Inferior parietal cortex (tissue), 1 donor: ENCODE measurements at regions not wholly inside any gene's neighbourhood (a gene's known extent, or its start where the extent isn't known, plus 50 kb on each side); places are given as distances from the start of the nearest gene placed in this dataset.

Experiments used
- DNase-seq: peaks from one replicate; pipeline ENCODE4 v3.0.0-alpha.2; 2016; ENCODE audit errors: extremely low spot score

DNA sequence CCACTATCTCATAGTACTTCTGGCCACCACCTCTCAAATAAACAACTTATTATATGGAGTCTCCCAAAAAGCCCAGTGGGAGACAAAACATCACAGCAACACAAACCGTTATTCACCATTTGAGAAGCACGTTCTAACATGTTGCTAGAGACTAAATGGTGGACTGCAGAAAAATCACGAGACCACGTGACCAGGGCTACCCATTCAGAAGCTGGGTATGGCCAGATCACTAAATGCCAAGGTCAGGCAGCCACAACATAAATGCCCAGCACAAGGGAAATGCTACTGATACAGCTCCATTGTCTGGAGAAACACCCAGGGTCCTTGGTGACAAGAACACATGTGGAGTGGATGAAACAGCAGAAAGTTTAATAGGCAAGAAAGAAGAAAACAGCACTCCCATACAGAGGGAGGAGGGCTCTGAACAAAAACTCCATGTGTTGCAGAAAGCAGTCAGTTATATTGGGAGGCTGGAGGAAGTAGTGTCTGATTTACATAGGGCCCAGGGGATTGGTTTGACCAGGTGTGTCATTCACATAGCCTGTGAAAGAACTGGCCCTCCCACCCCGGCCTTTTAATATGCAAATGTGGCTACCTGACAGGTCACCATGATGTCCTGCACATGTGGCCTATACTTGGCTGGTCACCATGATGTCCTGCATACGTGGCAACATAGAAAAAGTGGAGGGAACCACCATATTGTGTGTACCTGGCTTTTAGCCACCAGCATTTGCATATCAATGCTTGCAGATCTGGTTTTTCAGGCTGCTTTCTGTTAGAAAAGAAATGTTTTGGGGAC is 97.2 kb downstream of the TRIM36 start:
- DNase-seq = no peak

DNA sequence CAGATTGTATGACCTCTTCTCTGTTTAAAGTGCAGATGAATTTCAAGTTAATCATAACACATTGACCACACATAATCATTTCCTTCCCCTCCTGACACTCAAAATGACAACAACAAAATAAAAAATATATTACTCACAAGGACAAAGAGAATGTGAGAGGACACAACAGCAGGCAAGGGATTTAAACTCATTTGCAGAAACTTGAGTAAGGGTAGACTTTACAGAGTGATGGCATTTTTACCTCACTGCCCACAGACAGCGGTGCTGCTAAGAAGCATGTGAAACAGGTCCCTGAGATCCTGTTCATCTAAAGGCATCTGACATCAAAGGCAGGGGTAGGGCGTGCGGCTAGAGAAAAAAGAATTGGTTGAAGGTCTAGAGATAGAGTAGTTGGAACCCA is 99.0 kb downstream of the TRIM36 start:
- DNase-seq = no peak

DNA sequence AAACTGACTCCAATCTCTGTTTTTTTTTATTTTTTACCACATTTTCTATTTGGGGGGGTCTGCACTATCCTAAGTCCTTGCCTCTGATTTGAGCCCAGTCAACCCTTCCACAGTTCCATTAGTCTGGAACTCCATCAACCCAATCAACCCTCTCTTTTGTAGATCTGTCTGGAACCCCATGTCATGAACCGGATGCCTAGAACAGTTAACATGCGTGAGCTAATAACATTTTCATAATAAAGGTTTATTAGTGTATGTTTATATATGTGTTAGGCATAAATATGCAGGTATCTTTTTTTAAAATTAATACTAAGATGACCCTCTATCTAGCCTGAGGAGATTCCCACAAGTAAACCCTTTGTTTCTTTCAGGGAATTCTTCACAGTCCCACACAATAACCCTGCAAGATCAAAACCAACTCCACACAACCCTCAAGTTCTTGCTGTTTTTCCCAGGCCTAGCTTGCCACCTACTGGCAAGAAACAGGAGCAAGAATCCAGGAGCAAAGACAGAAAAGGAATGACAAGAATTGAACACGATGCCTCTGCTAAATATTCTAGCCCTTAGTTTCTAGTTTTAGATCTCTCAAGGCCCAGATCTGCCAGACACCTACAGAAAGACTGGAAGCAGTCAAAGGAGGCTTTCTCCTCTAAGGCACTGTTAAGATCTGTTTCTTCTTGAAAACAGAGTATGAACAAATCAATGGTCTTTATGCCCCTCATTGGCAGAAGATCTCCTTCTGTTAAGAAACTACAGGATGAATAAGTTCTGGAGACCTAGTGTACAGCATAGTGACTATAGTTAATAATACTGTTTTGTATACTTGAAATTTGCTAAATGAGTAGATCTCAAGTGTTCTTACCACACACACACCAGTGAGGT is 100.4 kb downstream of the TRIM36 start:
- DNase-seq = peak; percentile 77

DNA sequence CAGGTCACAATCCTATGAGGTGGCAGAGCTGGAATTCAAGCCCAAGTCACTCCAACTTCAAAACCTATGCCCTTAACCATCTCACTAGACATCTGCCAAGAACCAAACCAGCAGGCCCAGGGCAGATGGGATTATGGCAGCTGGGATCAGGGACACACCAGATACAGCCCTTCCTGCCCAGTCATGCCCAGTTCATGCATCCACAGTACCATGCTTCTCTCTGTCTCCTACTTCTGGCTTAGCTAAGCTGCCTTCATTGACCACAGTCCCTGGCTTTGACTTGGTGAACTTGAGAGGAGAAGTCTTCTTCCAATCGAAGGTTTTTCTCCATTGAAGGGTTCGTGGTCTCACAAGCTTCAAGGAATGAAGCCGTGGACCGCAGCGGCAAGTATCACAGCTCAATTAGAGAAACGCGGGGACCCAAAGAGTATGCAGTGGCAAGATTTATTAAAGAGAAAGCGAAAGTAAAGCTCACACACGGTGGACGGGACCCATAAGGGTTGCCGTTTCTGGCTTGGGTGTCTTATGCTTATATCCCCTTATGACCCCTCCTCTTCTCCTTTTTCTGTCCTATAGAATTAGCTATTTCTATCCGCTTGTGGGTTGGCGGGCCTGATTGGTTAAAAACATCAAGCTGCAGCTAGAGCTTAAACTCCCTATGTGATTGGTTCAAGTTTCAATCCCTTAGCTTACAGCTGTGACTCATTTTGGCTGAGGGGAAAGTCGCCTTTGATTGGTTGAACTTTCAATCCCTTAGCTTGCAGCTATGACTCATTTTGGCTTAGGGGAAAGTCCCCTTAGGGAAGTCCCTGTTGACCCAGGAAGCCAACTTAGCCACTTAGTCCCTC is 101.2 kb downstream of the TRIM36 start:
- DNase-seq = no peak

DNA sequence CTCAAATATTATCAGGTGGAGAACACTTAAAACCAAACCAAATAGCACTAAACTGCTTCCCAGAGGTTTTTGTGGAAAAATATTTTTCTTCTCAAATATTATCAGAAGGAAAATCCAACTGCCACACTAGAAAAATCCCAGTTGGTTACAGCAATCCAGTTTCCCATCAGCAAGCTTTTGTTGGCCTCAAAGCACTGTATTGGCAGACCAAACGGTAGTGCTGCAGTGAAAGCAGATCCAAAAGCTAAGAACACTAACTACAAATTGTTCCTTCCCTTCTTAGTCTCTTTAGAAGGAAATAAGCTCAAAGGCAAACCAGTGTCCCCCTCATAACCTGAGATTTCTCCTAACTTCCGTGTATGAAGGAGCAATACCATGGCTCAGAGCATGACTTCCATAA is 105.3 kb downstream of the TRIM36 start:
- peak; percentile 8 for DNase-seq

DNA sequence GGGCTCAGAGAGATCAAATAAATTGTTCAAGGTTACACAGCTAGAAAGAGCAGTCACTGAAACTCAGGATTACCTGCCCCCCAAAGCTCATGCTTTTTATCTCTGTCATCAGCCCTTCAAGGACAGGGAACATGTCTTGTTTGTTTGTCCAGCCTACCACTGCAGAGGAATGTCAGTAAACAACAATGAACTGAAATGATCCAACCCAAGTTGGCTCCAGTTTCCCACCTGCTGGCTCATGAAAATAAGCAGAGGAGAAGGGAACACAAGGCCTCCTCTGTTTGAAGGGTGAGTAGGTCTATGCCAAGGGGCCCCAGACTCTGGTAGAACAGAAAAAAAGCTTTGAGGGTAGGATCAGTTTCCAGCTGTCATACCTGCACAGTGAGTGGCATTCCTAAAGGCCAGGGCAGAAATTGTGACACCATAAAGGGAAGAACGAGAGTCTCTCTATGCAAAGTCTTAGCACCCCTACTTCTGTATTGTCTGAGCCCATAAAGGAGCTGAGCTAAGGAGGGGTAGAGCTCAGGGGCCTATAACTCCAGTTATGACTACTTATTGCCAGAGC is 115.2 kb downstream of the TRIM36 start:
- no peak for DNase-seq

DNA sequence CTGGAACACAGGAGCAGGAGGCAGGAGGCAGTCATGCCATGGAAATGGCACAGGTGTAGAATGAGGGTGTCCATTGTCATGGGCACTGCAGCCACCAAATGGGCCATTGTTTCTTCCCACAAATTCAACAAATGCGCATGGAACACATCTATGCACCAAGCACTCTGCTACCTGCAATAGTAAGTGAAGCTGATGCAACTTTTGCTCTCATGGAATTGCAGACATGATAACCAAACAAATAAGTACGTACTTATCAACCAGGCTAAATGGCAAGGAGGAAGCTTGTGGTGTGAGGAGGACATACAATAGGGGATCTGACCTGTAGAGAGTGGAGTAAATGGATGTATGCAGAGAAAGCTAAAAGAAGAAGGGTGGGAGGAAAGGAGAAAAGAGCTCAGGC is 116.8 kb downstream of the TRIM36 start:
- no peak for DNase-seq

DNA sequence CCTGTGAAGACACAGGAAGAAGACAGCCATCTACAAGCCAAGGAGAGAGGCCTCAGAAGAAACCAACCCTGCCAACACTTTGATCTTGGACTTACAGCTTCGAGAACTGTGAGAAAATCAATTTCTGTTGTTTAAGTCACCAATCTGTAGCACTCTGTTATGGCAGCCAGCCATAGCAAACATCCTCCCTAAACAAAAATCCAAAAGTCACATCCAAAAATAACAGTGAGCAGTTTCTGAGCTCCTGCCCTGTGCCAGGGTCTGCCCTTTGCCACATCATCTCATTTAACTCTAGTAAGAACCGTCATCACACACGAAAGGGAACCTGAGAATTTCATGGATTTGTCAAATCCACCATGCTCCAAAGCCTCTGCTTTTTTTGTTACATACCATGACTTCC is 118.8 kb downstream of the TRIM36 start:
- DNase-seq = no peak

DNA sequence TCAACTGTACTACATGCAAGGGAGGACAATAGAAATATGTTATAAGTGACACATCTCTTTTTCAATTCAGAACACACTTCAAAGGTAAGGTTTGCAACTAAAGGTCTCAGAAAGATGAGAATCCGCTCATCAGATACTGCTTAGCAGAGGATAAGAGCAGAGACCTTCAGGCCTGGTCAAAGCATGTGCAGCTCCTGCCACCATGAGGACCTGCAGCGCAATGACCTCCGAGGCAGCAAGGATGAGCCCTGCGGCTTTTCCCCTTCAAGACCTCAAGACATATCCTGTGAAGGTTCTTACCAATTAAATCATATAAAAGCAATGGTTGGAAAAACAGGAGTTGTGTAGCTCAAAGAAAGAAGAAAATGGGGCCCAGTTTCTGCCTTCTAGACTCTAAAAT is 135.8 kb downstream of the TRIM36 start:
- no peak for DNase-seq

DNA sequence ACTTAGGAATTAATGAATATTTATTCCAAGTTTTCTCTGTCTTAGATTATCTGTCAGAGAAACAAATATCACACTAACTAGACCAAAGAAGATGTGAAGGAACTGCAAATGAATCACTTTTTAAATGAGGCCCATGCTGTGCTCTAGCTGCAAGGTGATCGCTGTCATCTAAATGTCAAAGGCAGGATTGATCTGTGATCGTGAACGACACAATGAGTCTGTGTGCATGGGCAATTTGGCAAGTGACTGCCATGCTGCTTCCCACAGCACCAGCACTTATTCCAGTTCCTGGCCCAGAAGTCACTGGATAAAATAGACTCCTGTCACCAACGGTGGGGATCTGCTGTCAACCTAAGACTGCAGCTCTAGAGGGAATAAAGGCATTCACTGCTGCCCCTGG is 141.2 kb downstream of the TRIM36 start:
- no peak for DNase-seq

DNA sequence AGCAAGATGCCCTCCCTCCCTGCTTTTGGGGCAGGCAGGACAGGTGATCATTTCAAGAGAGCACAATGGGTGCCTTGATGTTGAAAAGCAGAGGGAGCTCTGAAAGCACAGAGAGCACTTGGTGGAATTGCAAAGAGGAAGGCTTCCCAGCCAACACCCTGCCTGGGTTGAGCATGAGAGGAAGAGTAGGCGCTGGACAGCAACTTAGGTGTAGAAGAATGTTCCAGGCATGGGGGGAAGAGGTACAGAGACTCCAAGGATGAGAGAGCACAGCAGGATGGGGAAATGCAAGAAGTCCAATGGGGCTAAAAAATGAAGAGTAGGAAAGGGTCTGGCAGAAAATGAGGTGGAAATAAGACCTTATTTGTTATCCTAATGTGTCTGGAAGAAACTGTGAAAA is 144.8 kb downstream of the TRIM36 start:
- DNase-seq = no peak

DNA sequence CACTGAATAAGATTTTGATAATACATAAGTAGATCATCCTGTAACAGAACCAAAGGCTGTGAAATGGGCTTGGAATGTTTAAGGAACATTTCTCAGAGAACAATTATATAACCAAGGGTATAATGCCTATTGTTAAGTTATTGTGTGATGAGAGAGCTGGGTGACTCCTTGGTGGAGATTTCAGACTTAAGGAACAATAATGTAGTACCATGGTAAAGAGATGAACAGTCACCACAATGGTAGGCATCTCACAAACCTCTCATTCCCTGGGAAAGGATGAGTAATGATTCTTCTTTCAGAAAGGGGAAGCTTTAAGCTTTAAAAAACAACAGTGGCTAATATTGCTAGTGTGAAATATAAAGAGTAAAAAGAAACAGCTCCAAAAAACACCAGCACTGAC is 147.4 kb downstream of the TRIM36 start:
- no peak for DNase-seq

DNA sequence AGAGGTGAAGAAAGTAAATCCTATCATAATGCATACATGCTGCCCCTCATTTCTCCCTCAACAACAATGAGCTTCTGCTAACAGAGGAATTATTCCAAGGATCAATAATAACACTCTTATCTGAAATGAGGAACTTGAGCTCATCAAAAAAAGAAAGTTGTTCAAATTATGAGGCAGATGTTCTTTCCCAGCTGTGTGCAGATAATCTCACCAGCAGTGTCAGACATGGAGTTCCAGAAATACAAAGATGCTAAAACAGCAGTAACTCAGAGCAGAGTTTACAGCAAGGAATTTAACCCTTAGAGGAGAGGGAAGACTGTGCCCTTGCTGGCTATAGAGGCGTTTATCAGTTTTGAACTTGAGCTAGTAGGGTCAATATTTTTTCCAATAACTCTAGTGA is 153.1 kb downstream of the TRIM36 start:
- DNase-seq = no peak

DNA sequence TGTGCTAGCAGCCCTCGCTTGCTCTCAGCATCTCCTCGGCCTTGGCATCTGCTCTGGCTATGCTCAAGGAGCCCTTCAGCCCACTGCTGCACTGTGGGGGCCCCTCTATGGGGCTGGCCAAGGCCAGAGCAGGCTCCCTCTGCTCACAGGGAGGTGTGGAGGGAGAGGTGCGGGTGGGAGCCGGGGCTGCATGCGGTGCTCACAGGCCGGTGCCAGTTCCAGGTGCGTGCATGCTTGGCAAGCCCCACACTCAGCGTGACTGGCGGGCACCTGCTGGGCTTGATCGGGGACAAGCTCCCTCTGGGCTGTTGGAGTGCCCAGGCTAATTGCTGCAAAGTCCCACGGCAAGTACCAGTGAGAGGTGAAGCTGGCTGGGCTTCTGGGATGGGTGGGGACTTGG is 170.5 kb downstream of the TRIM36 start:
- DNase-seq = no peak

DNA sequence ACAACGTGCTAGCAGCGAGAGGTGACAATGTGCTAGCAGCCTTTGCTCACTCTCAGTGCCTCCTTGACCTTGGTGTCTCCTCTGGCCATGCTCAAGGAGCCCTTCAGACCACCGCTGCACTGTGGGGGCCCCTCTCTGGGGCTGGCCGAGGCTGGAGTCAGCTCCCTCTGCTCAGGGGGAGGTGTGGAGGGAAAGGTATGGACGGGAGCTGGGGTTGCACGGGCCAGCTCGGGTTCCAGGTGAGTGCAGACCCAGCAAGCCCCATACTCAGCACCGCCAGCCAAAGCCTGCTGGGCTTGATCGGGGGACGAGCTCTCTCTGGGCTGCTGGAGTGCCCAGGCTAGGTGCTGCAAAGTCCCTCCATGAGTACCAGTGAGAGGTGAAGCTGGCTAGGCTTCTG is 180.2 kb downstream of the TRIM36 start:
- DNase-seq = no peak

DNA sequence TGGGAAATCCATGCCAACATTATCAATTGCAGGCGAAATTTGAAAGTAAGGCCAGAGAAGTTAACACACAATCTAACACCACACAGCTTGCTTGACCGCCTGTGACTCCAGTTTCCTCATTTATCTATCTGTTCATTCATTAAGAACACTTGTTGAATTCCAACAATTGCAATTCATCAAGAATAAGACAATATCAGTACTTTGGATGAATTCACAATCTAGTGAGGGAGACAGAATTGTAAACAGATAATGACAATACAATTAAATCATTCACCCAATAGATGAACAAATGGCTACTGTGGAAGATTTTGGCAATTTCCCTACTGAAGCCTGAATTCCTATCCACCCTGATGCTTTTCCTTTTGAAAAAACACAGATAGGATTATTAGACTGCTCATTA is 181.6 kb downstream of the TRIM36 start:
- DNase-seq = peak; percentile 25

DNA sequence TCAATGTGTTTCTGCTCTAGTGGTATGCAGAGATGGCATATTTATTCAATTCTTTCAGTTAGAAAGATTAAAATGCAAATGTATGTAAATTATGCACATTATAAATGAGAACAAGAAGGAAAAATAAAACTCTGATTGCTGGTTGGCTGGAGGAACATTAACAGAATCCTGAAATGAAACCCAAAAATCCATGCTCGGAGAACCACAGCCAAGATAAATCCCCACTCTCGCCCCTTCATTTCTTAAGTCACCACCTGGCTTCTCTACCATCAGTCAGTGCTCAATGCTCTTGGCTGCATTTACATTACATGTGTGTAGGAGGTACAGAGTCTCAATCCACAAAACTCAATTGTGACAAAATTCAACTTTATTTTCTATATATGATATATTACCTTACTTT is 184.9 kb downstream of the TRIM36 start:
- DNase-seq = no peak

DNA sequence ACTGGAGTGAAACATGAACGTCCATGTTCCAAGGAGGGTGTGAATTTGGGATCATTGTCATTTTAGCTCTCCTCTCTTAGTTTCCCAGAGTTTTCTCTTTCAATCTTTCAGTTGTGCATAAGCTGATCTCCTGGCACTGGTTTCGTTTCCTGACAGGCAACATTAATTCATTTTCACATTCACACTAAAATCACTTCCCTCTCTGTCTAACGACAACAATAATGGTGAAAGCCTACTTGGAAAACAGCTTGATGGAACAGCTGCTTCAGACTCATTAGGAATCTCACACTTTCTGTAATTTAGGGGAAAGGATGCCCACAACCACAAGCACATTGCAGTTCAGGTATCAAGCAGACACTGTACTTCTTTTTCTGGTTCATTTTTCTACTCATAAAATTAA is 188.6 kb downstream of the TRIM36 start:
- no peak for DNase-seq

DNA sequence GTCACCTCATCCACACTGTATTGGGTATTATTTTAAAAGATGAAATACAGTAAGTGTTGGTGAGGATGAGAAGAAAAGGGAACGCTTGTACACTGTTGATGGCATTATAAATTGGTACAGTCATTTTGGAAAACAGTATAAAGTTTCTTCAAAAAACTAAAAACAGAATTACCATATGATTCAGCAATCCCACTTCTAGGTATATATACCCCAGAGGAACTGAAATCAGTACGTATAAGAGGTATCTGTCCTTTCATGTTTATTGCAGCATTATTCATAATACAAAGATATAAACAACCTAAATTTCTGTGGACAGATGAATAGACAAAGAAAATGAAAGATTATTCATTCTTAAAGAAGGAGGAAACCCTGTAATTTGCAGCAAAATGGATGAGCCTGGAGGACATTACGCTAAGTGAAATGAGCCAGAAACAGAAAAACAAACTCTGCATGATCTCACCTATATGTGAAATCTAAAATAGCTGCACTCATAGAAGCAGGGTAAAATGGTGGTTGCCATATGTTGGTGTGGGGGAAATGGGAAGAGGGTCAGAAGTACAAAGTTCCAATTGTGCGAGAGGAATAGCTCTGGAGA is 191.6 kb downstream of the TRIM36 start:
- no peak for DNase-seq

DNA sequence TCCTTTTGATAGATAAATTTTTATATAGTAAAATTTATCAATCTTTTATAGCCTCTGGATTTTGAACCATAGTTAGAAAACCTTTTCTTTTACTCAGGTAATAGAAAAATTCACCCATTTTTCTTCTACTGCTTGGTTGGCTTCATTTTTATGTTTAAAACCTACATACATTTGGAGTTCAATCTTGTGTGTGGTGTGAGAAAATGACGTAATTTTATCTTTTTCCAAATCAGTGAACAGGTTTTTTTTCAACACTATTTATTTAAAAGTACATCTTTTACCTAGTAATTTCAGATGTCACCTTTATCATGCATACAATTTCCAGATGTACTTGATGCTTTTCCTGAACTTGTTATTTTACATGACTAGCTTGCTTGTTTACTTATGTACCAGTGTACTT is 200.2 kb downstream of the TRIM36 start:
- no peak for DNase-seq

DNA sequence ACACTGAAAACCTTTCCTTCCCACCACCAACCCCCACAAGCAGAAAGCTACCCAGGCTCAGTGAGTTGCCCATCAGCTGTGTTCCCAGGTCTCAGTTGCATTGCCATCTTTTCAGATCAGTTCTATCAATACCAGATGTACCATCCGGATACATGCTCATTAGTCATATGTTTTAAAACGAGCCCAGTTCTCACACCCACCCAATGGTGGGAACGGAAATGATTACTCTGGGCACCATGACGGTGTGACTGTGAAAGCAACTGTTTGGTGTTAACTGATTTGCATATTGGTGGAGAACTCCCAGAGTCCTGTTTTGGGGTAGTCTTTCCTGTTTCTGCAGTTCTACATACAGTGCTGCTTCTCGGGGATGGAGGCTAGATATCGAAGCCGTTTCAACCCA is 212.3 kb downstream of the TRIM36 start:
- peak; percentile 67 for DNase-seq

DNA sequence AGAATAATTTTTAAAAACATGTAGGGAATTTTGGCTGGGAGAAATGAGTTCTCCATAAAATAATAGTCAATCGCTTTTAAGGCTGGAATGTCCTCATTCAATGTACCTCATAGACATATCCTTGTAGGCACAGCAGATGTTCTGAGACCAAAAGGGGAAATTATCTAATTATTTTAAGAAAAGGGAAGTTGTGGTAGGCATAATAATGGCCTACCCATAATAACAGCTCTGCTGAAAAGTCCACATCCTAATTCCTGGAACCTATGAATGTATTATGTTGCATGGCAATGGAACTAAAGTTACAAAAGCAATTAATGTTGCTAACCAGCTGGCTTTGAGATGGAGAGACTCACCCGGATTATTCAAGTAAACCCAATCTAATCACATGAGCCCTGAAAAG is 216.1 kb downstream of the TRIM36 start:
- DNase-seq = no peak
